ENCODE measurements at regions not wholly inside any gene's neighbourhood (a gene's known extent, or its start where the extent isn't known, plus 50 kb on each side); places are given as distances from the start of the nearest gene placed in this dataset.
"Not testable (repeated sequence)": the region's sequence is repeated elsewhere in the genome, so short reads cannot be mapped to it uniquely, and the experiment has no call there.

DNA sequence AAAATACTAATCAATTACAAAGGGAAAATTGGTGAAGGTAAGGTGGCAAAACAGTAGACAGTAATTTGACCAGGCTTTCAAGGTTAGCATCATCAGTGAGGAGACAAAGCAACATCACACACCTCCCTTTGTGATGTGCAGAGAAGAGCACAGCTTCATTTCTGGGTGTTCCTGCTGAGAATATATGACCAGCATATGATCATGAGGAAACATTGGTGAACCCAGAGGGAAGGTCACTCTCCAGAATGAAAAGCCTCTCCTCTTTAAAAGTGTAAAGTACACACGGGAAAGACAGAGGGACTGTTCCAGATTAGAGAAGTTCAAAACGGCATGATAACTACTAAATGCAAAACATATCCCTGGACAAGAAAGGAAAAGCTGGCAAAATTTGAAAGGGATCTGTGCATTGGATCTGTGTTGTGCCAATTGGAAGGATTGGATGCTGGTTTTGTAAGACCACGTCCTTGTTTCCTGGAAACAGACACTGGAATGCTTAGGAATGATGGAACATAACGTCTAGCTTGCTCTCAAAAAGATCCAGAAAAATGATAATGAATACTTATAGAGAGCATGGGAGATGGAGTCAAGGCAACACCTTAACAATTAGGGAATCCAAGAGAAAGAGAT is 80.6 kb upstream of the MITF start:
- no peak for TF ChIP-seq YY1 (IDR thresholded peaks at IDR 0.05; ENCODE audit: insufficient read depth, insufficient read length)
- TF ChIP-seq ZNF274 (IDR thresholded peaks at IDR 0.05; ENCODE audit: low read depth, low read length) = no peak
- TF ChIP-seq SUZ12 (IDR thresholded peaks at IDR 0.05; ENCODE audit: extremely low read depth, insufficient read depth, insufficient read length) = no peak
- no peak for DNase-seq (ENCODE audit: low read depth, low spot score)
- H3K4me3 ChIP-seq (ENCODE audit: insufficient read length, low read depth) = no peak overlapping the region
- no peaks in the 10 kb centered on the region for H3K36me3 ChIP-seq (ENCODE audit: insufficient read depth, insufficient read length, low read length)
- H3K27me3 ChIP-seq (ENCODE audit: insufficient read depth, insufficient read length) = no peaks in the 10 kb centered on the region
- H3K9ac ChIP-seq (ENCODE audit: insufficient read length, low read depth) = no peak overlapping the region
- H3K9me3 ChIP-seq (ENCODE audit: insufficient read depth, low read length) = peaks cover 14% of the 10 kb centered on the region; the same call in 1 of the 2 replicates
- H3K4me1 ChIP-seq (ENCODE audit: insufficient read depth, insufficient read length) = no peaks in the 10 kb centered on the region

DNA sequence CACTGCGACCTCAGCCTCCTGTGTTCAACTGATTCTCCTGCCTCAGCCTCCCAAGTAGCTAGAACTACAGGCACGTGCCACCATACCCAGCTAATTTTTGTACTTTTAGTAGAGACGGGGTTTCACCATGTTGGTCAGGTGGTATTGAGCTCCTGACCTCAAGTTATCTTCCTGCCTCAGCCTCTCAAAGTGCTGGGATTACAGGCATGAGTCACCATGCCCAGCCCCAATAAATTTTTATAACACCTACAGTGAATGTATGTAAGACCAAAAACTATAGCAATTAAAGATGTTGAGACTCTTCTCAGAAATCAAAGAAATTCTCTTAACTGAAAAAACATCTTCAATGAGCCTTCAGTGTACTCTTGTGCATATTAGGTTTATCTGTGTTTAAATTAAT is 82.2 kb upstream of the MITF start:
- H3K36me3 ChIP-seq (ENCODE audit: insufficient read depth, insufficient read length, low read length); H3K4me1 ChIP-seq (ENCODE audit: insufficient read depth, insufficient read length); H3K9ac ChIP-seq (ENCODE audit: insufficient read length, low read depth); H3K4me3 ChIP-seq (ENCODE audit: insufficient read length, low read depth); H3K27me3 ChIP-seq (ENCODE audit: insufficient read depth, insufficient read length); DNase-seq (ENCODE audit: low read depth, low spot score): not testable (repeated sequence)
- H3K9me3 ChIP-seq (ENCODE audit: insufficient read depth, low read length) = peaks cover 14% of the 10 kb centered on the region; the same call in 1 of the 2 replicates

DNA sequence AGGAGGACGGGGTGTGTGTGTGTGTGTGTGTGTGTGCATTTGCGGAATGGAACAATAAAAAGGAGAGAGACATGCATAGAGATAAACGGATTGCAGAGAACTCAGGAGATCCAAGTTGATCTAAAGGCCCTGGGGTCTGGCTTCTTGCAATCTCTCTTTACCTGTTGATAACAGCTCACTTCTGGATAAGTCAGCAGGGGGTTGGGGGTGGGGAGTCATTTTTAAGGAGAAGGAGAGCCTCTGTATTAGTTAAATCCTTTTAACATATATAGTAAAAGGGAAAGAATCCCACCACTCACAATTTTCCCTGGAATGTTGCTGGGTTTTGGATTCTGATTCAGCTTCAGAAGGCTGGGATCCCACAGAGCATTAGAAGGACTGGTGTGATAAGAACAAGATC is 87.5 kb upstream of the MITF start:
- DNase-seq (ENCODE audit: low read depth, low spot score) = no peak
- Histone ChIP-seq H3K9me3 (ENCODE audit: insufficient read depth, low read length) (no peaks in the 10 kb centered on the region), H3K36me3 (ENCODE audit: insufficient read depth, insufficient read length, low read length) (no peaks in the 10 kb centered on the region), H3K9ac (ENCODE audit: insufficient read length, low read depth) (no peak overlapping the region), H3K27me3 (ENCODE audit: insufficient read depth, insufficient read length) (no peaks in the 10 kb centered on the region), H3K4me3 (ENCODE audit: insufficient read length, low read depth) (no peak overlapping the region), H3K4me1 (ENCODE audit: insufficient read depth, insufficient read length) (no peaks in the 10 kb centered on the region)
- TF ChIP-seq YY1 (IDR thresholded peaks at IDR 0.05; ENCODE audit: insufficient read depth, insufficient read length) (no peak), SUZ12 (IDR thresholded peaks at IDR 0.05; ENCODE audit: extremely low read depth, insufficient read depth, insufficient read length) (no peak), ZNF274 (IDR thresholded peaks at IDR 0.05; ENCODE audit: low read depth, low read length) (no peak)

DNA sequence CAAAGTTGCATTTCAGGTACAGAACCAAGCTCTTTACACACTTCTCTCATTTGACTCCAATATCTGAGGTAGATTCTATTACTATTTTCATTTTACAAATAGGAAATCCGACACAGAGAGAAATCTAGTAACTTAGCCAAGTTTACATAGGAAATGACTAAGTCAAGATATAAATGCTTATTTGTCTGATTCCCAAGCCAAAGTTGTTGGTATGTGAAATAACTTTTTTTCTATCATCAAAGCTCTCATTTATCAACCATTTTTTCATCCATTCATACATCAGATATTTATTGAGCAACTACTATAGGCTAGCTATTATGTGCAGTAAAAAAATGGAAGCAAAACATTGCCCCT is 89.2 kb upstream of the MITF start:
- no peak for DNase-seq (ENCODE audit: low read depth, low spot score)
- Histone ChIP-seq H3K9me3 (ENCODE audit: insufficient read depth, low read length) (no peaks in the 10 kb centered on the region), H3K9ac (ENCODE audit: insufficient read length, low read depth) (no peak overlapping the region), H3K36me3 (ENCODE audit: insufficient read depth, insufficient read length, low read length) (no peaks in the 10 kb centered on the region), H3K4me3 (ENCODE audit: insufficient read length, low read depth) (no peak overlapping the region), H3K4me1 (ENCODE audit: insufficient read depth, insufficient read length) (no peaks in the 10 kb centered on the region), H3K27me3 (ENCODE audit: insufficient read depth, insufficient read length) (no peaks in the 10 kb centered on the region)
- no peak for TF ChIP-seq YY1 (IDR thresholded peaks at IDR 0.05; ENCODE audit: insufficient read depth, insufficient read length)
- TF ChIP-seq ZNF274 (IDR thresholded peaks at IDR 0.05; ENCODE audit: low read depth, low read length) = no peak

DNA sequence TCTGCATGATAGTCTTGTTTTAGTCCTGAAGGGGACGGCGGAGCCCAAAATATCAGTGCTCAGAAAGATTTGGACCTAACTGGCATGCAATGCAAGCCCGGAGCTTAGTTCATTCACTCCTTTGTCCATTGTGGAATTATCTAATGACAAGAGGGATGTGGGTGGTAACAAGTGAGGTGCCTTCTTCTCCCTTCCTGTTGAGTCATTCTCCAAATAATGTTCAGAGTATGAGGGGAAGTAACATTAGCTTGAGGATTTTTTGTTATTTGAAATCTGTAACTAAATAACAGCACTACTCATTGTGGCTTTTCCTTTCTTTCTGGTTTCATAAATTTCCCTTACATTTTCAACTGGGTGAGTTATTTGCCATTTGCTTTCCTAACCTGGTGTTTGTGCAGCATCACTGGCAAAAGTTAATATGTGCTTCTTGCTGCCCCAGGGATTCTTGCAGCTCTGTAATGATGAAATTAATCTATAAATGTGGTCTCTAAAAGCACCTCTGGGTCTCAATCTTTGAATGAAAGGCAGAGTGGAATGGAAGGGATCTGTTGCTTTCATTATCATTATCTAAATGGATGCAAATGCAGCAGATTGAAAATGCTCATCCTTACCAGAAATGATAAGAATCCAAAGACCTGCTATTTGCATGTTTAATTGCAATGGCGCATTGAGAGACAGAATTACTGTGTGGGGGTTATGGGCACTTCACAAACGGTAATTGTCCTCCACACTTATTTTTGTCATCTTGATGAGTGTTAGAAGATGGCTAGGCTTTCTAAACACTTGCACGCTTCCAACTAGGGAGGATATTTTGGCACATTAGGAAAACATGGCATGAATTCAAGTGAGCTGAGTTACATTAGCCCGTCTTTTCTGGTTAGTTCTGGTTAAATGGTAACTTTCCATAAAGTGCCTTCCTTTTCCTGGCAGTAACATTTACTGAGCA is 89.9 kb upstream of the MITF start:
- no peak for DNase-seq (ENCODE audit: low read depth, low spot score)
- H3K4me3 ChIP-seq (ENCODE audit: insufficient read length, low read depth) = no peak overlapping the region

DNA sequence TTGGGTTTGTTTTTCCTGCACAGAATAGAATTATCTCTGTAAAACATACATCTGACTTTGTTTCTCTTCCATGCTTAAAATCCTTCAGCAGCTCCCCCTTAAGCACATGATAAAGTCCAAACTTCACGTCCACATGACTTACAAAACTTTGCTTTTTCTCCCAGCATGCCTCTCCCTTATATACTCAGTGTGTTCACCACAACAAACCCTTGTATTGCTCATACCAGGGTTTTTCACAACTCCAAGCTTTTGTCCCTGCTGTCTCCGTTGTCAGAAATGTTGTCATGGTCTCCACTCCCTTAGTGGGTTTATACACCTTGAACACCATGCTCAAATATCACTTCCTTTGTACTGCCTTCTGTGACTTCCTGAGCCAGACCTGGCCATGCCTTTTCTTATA is 91.1 kb upstream of the MITF start:
- Histone ChIP-seq H3K9ac (ENCODE audit: insufficient read length, low read depth) (no peak overlapping the region), H3K27me3 (ENCODE audit: insufficient read depth, insufficient read length) (no peaks in the 10 kb centered on the region), H3K36me3 (ENCODE audit: insufficient read depth, insufficient read length, low read length) (no peaks in the 10 kb centered on the region), H3K9me3 (ENCODE audit: insufficient read depth, low read length) (no peaks in the 10 kb centered on the region), H3K4me3 (ENCODE audit: insufficient read length, low read depth) (no peak overlapping the region), H3K4me1 (ENCODE audit: insufficient read depth, insufficient read length) (no peaks in the 10 kb centered on the region)
- DNase-seq (ENCODE audit: low read depth, low spot score) = no peak
- TF ChIP-seq YY1 (IDR thresholded peaks at IDR 0.05; ENCODE audit: insufficient read depth, insufficient read length) (no peak), ZNF274 (IDR thresholded peaks at IDR 0.05; ENCODE audit: low read depth, low read length) (no peak), SUZ12 (IDR thresholded peaks at IDR 0.05; ENCODE audit: extremely low read depth, insufficient read depth, insufficient read length) (no peak)

More for the DNA sequence above, 89.9 kb upstream of the MITF start:
- no peaks in the 10 kb centered on the region for H3K36me3 ChIP-seq (ENCODE audit: insufficient read depth, insufficient read length, low read length)
- H3K4me1 ChIP-seq (ENCODE audit: insufficient read depth, insufficient read length) = no peaks in the 10 kb centered on the region
- no peak for TF ChIP-seq SUZ12 (IDR thresholded peaks at IDR 0.05; ENCODE audit: extremely low read depth, insufficient read depth, insufficient read length)
- TF ChIP-seq YY1 (IDR thresholded peaks at IDR 0.05; ENCODE audit: insufficient read depth, insufficient read length) = no peak
- no peak for TF ChIP-seq ZNF274 (IDR thresholded peaks at IDR 0.05; ENCODE audit: low read depth, low read length)
- H3K9ac ChIP-seq (ENCODE audit: insufficient read length, low read depth) = no peak overlapping the region
- H3K27me3 ChIP-seq (ENCODE audit: insufficient read depth, insufficient read length) = no peaks in the 10 kb centered on the region
- H3K9me3 ChIP-seq (ENCODE audit: insufficient read depth, low read length) = no peaks in the 10 kb centered on the region

DNA sequence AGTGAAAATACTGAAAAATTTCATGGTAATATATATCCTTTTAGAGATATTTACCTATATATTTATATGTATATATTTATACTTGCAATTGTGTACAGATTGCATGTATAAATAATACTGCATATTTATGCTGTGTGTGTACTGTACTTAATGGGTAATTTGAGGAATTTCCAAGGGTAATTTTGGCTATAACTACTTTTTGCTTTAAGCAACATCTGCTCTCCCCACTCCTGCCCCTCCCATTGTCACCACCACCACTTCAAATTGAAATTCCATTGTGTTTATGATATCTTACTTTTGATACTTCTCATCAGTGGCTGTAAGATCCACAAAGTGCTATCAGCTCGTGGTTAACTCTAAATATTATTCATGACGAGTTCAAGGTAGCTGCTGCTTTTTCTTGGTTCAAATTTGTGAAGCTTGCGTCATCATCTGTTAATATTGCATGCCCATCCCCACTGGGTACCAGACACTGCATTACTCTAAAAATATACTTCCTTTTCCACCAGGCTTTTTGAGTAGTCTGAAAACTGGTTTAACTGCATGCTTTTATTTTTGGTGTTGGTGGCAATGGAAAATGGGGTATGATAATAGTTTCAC is 91.7 kb upstream of the MITF start:
- Histone ChIP-seq H3K9ac (ENCODE audit: insufficient read length, low read depth) (no peak overlapping the region), H3K9me3 (ENCODE audit: insufficient read depth, low read length) (no peaks in the 10 kb centered on the region), H3K27me3 (ENCODE audit: insufficient read depth, insufficient read length) (no peaks in the 10 kb centered on the region), H3K4me1 (ENCODE audit: insufficient read depth, insufficient read length) (no peaks in the 10 kb centered on the region), H3K36me3 (ENCODE audit: insufficient read depth, insufficient read length, low read length) (no peaks in the 10 kb centered on the region), H3K4me3 (ENCODE audit: insufficient read length, low read depth) (no peak overlapping the region)
- DNase-seq (ENCODE audit: low read depth, low spot score) = no peak
- TF ChIP-seq SUZ12 (IDR thresholded peaks at IDR 0.05; ENCODE audit: extremely low read depth, insufficient read depth, insufficient read length) = no peak
- TF ChIP-seq ZNF274 (IDR thresholded peaks at IDR 0.05; ENCODE audit: low read depth, low read length) = no peak
- no peak for TF ChIP-seq YY1 (IDR thresholded peaks at IDR 0.05; ENCODE audit: insufficient read depth, insufficient read length)
